ENCODE measurements at regions not wholly inside any gene's neighbourhood (a gene's known extent, or its start where the extent isn't known, plus 50 kb on each side); places are given as distances from the start of the nearest gene placed in this dataset.

DNA sequence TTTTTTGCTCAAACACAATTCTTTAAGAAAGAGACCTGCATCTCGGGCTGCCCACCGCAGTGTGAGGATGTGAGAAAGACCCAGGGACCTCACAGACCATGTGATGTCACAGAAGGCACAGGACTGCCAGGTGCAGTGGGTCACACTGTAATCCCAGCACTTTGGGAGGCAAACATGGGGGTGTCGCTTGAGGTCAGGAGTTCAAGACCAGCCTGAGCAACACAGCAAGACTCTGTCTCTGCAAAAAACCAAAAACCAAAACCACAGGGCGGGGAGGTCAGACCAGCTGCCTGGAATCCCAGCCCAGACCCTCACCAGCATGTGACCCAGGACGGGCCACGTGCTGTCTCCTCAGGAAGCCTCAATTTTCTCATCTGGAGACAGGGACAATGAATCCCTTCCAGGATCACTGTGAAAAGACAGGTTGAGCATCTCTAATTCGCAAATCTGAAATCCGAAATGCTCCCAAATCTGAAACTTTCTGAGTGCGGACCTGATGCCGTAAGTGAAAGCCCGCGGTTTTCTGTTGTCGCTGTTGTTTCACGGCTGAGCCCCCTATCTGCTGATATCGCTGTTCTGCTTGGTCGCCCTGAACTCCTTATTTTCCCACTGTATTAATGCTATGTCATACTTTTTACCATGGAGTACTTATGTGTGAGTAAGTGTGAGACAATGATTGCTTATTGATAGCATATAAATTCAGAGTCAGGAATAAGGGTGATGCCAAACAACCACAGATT lies 159.5 kb upstream of the PTPN1 start:
- Histone ChIP-seq H3K4me3 (ENCODE audit: low read length) (no peak overlapping the region), H3K4me1 (ENCODE audit: control insufficient read depth, insufficient read depth, low read length) (peaks cover 20% of the 10 kb centered on the region), H3K9ac (ENCODE audit: low read length) (no peak overlapping the region), H3K36me3 (ENCODE audit: control insufficient read depth, insufficient read depth, low read length, severe bottlenecking) (no peaks in the 10 kb centered on the region), H3K9me3 (ENCODE audit: control insufficient read depth, low read length) (no peaks in the 10 kb centered on the region), H3K27me3 (replicated peaks; ENCODE audit: control insufficient read depth, insufficient read depth, low read length) (no peaks in the 10 kb centered on the region)
- DNase-seq (ENCODE audit: low read depth): no peak

DNA sequence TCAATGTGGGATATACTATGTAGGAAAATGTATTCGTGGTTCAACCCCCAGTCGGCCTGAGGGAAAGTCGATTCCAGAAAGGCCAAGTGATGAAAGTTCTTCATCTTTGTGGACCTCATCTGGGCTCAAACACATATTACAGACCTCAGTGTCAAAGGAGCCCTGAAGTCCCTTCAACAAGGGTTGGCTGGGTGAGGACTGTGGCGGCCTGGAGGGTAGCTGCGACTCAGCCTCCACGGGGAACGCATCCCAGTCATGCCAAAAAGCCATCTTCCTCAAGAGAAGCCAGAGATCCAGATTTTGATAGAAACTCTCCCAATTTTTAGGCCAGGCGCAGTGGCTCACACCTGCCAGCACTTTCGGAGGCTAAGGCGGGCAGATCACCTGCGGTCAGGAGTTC lies 158.6 kb upstream of the PTPN1 start:
- Histone ChIP-seq H3K9me3 (ENCODE audit: control insufficient read depth, low read length) (no peaks in the 10 kb centered on the region), H3K4me1 (ENCODE audit: control insufficient read depth, insufficient read depth, low read length) (peaks cover 13% of the 10 kb centered on the region), H3K36me3 (ENCODE audit: control insufficient read depth, insufficient read depth, low read length, severe bottlenecking) (no peaks in the 10 kb centered on the region), H3K27me3 (replicated peaks; ENCODE audit: control insufficient read depth, insufficient read depth, low read length) (no peaks in the 10 kb centered on the region), H3K9ac (ENCODE audit: low read length) (no peak overlapping the region), H3K4me3 (ENCODE audit: low read length) (no peak overlapping the region)
- no peak for DNase-seq (ENCODE audit: low read depth)

DNA sequence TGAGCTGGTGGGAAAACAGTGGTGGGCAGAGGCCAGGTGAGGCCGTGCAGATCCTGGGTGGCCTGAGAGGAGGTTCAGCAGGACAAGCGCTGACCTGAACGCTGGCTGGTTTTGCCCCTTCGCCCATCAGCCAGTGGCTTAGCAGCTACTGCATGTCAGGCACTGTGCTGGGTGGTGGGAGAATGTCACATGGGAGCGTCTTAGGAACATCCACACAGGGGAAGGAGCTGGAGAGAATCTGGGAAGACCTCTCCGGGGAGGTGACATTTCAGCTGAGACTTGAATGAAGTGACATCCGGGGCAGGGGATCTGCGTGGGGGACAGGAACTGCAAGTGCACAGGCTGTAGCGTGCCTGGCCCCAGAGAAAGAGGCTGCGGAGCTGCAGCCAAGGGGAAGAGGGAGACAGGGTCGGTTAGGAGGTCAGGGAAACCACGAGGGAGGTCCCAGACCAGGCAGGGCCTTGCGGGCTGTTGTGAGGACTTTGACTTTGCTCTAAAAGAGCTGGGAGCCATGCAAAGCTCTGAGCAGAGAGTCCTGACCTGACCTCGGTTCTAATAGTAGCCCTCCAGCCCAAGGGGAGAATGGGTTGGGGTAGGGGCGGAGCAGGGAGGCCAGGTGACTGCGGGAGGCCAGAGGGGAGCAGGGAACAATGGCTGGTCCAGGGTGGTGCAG lies 156.8 kb upstream of the PTPN1 start:
- peaks cover 4% of the 10 kb centered on the region for H3K4me1 ChIP-seq (ENCODE audit: control insufficient read depth, insufficient read depth, low read length)

DNA sequence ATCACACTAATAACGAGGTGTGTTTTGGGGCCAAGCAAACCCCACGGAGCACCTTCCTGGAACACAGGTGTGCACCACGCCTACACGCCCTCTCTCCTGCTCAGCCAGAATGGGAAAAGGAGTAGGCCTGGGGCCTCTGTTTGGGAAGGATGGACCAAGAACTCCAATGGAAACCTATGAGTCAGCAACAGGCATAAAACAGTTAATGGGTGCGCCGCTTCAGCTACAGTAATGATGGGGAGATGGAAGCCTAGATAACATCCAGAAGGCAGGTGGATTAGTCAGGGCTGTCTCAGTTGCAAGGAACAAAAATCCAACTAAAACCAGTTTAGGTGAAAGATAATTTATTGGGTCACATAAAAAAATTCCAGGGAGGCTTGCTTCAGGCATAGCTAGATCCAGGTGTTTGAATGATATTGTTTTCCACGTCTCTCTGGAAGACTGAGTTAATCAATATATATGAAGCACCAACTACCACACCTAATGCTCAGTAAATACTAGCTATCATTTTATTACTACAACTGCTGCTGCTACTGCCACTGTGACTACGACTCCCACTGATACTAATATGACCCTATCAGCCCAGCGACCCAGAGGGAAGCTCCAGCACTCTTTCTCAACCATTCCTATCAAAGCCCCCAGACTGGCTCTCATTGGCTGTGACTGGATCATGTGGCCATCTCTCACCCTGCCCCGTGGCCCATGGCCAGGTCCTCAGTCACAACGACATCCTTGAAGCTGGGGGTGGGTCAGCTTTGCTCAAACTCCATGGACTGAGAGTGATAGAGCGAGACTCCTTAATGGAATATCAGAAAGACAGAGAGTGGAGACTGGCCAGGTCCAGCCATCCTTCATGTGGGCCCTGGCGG lies 155.2 kb upstream of the PTPN1 start:
- no peak overlapping the region for H3K9ac ChIP-seq (ENCODE audit: low read length)
- no peaks in the 10 kb centered on the region for H3K27me3 ChIP-seq (replicated peaks; ENCODE audit: control insufficient read depth, insufficient read depth, low read length)
- no peak overlapping the region for H3K4me3 ChIP-seq (ENCODE audit: low read length)
- no peaks in the 10 kb centered on the region for H3K9me3 ChIP-seq (ENCODE audit: control insufficient read depth, low read length)
- H3K4me1 ChIP-seq (ENCODE audit: control insufficient read depth, insufficient read depth, low read length): no peaks in the 10 kb centered on the region
- no peak for DNase-seq (ENCODE audit: low read depth)
- no peaks in the 10 kb centered on the region for H3K36me3 ChIP-seq (ENCODE audit: control insufficient read depth, insufficient read depth, low read length, severe bottlenecking)

More for the DNA sequence above, 156.8 kb upstream of the PTPN1 start:
- Histone ChIP-seq H3K4me3 (ENCODE audit: low read length) (no peak overlapping the region), H3K9ac (ENCODE audit: low read length) (no peak overlapping the region), H3K36me3 (ENCODE audit: control insufficient read depth, insufficient read depth, low read length, severe bottlenecking) (no peaks in the 10 kb centered on the region), H3K27me3 (replicated peaks; ENCODE audit: control insufficient read depth, insufficient read depth, low read length) (no peaks in the 10 kb centered on the region), H3K9me3 (ENCODE audit: control insufficient read depth, low read length) (no peaks in the 10 kb centered on the region)
- no peak for DNase-seq (ENCODE audit: low read depth)

DNA sequence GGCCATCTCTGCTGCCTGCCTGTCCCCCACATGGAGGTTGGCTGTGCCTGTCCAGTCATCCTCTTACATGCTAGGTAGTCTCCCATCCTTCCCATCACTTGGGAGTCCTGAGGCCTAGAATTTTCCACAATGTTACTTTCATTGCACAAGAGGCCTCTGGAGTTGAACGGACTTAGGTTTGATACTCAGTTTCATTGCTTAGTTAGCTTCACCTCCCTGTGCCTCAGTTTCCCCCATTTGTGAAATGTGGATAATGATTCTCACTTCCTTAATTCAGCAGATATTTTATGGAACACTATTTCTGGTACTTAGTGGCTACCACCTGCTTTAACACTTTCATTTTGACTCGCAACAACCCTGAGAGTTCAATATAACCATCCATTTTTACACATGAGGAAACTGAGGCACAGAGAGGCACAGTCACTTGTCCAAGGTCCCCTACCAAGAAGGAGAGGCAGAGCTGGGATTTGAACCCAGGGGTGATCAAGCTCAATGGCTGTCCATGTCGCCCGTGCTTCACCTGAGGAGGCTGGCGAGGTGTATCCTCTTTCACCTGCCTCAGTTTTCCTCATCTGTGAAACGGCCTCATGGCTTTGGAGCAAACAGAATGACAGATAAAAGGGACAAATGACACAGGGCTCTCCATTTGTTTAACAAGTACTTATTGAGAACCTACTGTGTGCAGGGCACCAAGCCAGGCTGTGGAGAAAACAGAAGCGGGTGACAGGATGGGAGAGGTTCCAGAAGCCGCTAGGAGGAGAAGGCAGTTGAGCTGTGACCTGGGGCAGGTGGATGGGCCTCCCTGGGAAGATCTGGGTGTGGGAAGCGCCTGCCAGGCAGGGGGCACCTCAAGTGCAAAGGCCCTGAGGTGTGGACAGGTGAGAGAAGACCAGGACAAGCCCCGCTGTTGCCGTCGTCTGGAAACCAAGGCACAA lies 154.3 kb upstream of the PTPN1 start:
- no peak for DNase-seq (ENCODE audit: low read depth)
- H3K4me3 ChIP-seq (ENCODE audit: low read length): no peak overlapping the region
- H3K9ac ChIP-seq (ENCODE audit: low read length): no peak overlapping the region
- no peaks in the 10 kb centered on the region for H3K36me3 ChIP-seq (ENCODE audit: control insufficient read depth, insufficient read depth, low read length, severe bottlenecking)
- H3K9me3 ChIP-seq (ENCODE audit: control insufficient read depth, low read length): no peaks in the 10 kb centered on the region
- H3K4me1 ChIP-seq (ENCODE audit: control insufficient read depth, insufficient read depth, low read length): no peaks in the 10 kb centered on the region
- no peaks in the 10 kb centered on the region for H3K27me3 ChIP-seq (replicated peaks; ENCODE audit: control insufficient read depth, insufficient read depth, low read length)

DNA sequence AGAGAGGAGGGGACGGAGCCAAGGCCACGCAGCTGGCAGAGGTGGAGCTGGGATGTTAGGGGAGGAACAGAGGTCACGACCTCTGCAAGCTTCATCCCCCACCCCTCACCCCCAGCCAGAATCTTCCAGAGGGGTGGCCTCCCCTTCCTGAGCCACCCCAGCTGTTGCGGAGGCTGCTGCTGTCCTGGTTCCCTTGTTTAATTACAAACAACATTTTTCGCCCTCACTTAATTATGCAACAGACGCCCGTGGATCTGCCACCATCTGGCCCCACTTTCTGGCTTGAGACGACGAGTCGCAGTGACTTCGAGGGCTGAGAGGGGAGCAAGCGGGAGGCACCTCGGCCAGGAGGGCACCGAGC lies 153.7 kb upstream of the PTPN1 start:
- no peaks in the 10 kb centered on the region for H3K27me3 ChIP-seq (replicated peaks; ENCODE audit: control insufficient read depth, insufficient read depth, low read length)
- H3K4me1 ChIP-seq (ENCODE audit: control insufficient read depth, insufficient read depth, low read length): no peaks in the 10 kb centered on the region
- DNase-seq (ENCODE audit: low read depth): no peak
- H3K9me3 ChIP-seq (ENCODE audit: control insufficient read depth, low read length): no peaks in the 10 kb centered on the region
- H3K36me3 ChIP-seq (ENCODE audit: control insufficient read depth, insufficient read depth, low read length, severe bottlenecking): no peaks in the 10 kb centered on the region
- no peak overlapping the region for H3K4me3 ChIP-seq (ENCODE audit: low read length)
- H3K9ac ChIP-seq (ENCODE audit: low read length): no peak overlapping the region

DNA sequence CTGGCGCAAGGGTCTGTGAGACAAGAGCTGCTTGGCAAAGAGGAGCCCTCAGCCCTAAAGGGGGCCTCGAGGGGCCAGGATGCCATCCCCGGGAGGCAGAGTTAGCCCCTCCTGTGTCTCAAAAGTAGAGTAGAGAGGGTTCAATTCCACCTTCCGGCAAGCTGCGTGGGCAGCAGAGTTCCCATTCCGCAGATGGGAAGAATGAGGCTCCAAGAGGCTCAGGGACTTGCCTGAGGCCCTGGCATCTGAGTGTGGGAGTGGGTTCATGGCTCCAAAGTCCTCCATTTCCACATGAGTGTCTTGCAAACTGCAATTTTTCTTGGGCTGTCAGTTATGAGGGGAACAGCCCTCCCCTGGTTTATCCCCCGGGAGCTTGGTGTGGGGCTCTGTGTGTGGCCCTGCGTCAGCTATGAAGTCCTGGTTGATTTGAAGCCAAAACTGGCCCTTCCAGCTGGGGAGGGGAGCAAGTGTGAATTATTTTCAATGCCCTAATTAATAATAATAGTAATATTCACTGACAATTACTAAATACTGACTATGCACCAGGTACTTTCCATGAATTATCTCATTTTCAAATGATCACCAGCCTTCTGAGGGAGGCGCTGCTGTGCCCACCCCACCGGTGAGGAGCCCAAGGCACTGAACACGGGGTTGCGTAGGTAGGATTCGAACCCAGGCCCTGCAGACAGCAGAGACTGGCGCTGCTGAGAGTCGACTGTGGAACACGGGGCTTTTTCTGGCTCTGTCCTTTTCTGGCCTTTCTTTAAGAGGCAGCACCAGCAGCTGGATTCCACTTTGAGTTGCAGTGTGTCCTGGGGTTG lies 153.0 kb upstream of the PTPN1 start:
- DNase-seq (ENCODE audit: low read depth): no peak
- no peaks in the 10 kb centered on the region for H3K36me3 ChIP-seq (ENCODE audit: control insufficient read depth, insufficient read depth, low read length, severe bottlenecking)
- no peaks in the 10 kb centered on the region for H3K4me1 ChIP-seq (ENCODE audit: control insufficient read depth, insufficient read depth, low read length)
- no peak overlapping the region for H3K9ac ChIP-seq (ENCODE audit: low read length)
- no peaks in the 10 kb centered on the region for H3K27me3 ChIP-seq (replicated peaks; ENCODE audit: control insufficient read depth, insufficient read depth, low read length)
- H3K4me3 ChIP-seq (ENCODE audit: low read length): no peak overlapping the region
- H3K9me3 ChIP-seq (ENCODE audit: control insufficient read depth, low read length): no peaks in the 10 kb centered on the region

DNA sequence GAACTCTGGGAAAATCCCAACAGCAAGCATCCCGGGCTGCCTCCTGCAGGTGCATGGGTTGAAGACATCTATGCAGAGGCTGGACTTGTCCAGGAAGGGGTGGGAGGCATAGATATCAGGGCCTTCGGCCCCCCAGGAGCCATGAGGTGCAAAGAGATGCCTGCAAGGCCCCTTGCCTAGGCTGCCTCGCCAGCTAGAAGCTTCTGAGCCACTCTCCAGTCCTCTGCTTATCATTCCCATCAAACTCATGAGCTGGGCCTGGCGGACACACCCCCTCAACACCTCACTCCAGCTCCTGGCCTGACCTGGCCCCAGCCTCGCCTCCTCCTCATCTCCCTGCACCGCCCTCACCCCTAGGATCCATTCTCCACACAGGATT lies 152.4 kb upstream of the PTPN1 start:
- Histone ChIP-seq H3K9ac (ENCODE audit: low read length) (no peak overlapping the region), H3K9me3 (ENCODE audit: control insufficient read depth, low read length) (no peaks in the 10 kb centered on the region), H3K4me3 (ENCODE audit: low read length) (no peak overlapping the region), H3K4me1 (ENCODE audit: control insufficient read depth, insufficient read depth, low read length) (no peaks in the 10 kb centered on the region), H3K36me3 (ENCODE audit: control insufficient read depth, insufficient read depth, low read length, severe bottlenecking) (no peaks in the 10 kb centered on the region), H3K27me3 (replicated peaks; ENCODE audit: control insufficient read depth, insufficient read depth, low read length) (no peaks in the 10 kb centered on the region)
- no peak for DNase-seq (ENCODE audit: low read depth)

DNA sequence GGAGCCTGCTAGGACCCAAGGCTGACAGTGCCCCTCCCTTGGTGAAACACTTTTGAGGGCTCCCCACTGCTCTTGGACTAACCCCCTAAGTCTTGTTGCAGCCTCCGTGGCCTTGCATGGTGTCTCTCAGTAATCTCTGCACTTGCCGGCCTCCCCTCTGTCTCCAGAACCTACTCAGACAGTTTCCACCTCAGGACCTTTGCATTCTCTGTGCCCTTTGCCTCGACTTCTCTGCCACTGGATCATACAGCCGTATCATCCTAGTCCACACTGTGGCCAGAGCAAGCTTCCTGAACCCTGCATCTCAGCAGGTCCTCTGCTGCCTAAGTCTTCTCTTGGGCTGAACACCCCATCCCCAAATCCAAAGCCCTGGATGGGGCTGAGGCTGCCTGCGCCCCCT lies 152.0 kb upstream of the PTPN1 start:
- no peaks in the 10 kb centered on the region for H3K36me3 ChIP-seq (ENCODE audit: control insufficient read depth, insufficient read depth, low read length, severe bottlenecking)
- H3K4me1 ChIP-seq (ENCODE audit: control insufficient read depth, insufficient read depth, low read length): no peaks in the 10 kb centered on the region
- no peaks in the 10 kb centered on the region for H3K9me3 ChIP-seq (ENCODE audit: control insufficient read depth, low read length)
- H3K9ac ChIP-seq (ENCODE audit: low read length): no peak overlapping the region
- no peaks in the 10 kb centered on the region for H3K27me3 ChIP-seq (replicated peaks; ENCODE audit: control insufficient read depth, insufficient read depth, low read length)
- H3K4me3 ChIP-seq (ENCODE audit: low read length): no peak overlapping the region
- no peak for DNase-seq (ENCODE audit: low read depth)

DNA sequence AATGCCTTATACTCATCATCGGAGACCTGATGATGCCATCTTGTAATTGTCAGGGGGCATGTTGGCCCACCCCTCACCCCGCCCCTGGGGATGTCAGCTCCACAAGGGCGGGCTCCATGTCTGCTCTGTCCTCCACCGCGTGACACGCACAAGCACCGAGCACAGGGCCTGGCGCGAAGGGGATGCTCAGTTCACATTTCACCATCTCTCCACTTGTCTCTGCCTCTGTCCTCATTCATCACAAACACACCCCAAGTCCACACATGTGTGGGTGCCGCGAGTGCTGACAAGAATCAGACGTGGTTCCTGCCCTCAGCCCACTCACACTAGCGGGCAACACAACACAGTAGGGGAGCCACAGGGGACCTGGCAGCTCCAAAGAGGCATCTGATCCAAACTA lies 151.2 kb upstream of the PTPN1 start:
- Histone ChIP-seq H3K4me3 (ENCODE audit: low read length) (no peak overlapping the region), H3K36me3 (ENCODE audit: control insufficient read depth, insufficient read depth, low read length, severe bottlenecking) (no peaks in the 10 kb centered on the region), H3K4me1 (ENCODE audit: control insufficient read depth, insufficient read depth, low read length) (no peaks in the 10 kb centered on the region), H3K9ac (ENCODE audit: low read length) (no peak overlapping the region), H3K9me3 (ENCODE audit: control insufficient read depth, low read length) (no peaks in the 10 kb centered on the region), H3K27me3 (replicated peaks; ENCODE audit: control insufficient read depth, insufficient read depth, low read length) (peaks cover 2% of the 10 kb centered on the region)
- no peak for DNase-seq (ENCODE audit: low read depth)

Data from adipocyte (in vitro differentiated cells).